Neural progenitor cell (in vitro differentiated cells): ENCODE measurements at regions not wholly inside any gene's neighbourhood (a gene's known extent, or its start where the extent isn't known, plus 50 kb on each side); places are given as distances from the start of the nearest gene placed in this dataset.
"Not testable (repeated sequence)": the region's sequence is repeated elsewhere in the genome, so short reads cannot be mapped to it uniquely, and the experiment has no call there.

Source experiments
- DNase-seq: peaks from one replicate; pipeline ENCODE4 v3.0.0-alpha.2; 2016; ENCODE audit warnings: low spot score
- H2AFZ ChIP-seq: fragments of 200-600 bp; sonication (generic); replicated peaks from 2 replicates; pipeline ENCODE4 v1.6.1; 2016; ENCODE audit warnings: antibody characterized with exemption
- H3F3A ChIP-seq: fragments of 200-600 bp; sonication (generic); 2 replicates; pipeline ENCODE4 v1.6.1; 2016; ENCODE audit warnings: antibody characterized with exemption, low read depth
- H3K27ac ChIP-seq: fragments of 200-600 bp; sonication (generic); 2 replicates; pipeline ENCODE4 v1.5.1; 2016; ENCODE audit warnings: mild to moderate bottlenecking
- H3K27me3 ChIP-seq: fragments of 200-600 bp; sonication (generic); 2 replicates; pipeline ENCODE4 v1.6.1; 2016; ENCODE audit warnings: mild to moderate bottlenecking, moderate library complexity
- H3K36me3 ChIP-seq: fragments of 200-600 bp; sonication (generic); 2 replicates; pipeline ENCODE4 v1.5.1; 2016
- H3K4me1 ChIP-seq: fragments of 200-600 bp; sonication (generic); 2 replicates; pipeline ENCODE4 v1.6.1; 2016; ENCODE audit warnings: mixed run types
- H3K4me2 ChIP-seq: fragments of 200-600 bp; sonication (generic); 2 replicates; pipeline ENCODE4 v1.6.1; 2016
- H3K4me3 ChIP-seq: fragments of 200-600 bp; sonication (generic); 2 replicates; pipeline ENCODE4 v1.5.1; 2016
- H3K79me2 ChIP-seq: fragments of 200-600 bp; sonication (generic); 2 replicates; pipeline ENCODE4 v1.6.1; 2016; ENCODE audit warnings: low read depth
- H3K9ac ChIP-seq: fragments of 200-600 bp; sonication (generic); 2 replicates; pipeline ENCODE4 v1.6.1; 2016
- H3K9me3 ChIP-seq: fragments of 200-600 bp; sonication (generic); 2 replicates; pipeline ENCODE4 v1.5.1; 2016; ENCODE audit warnings: low read depth
- H4K20me1 ChIP-seq: fragments of 200-600 bp; sonication (generic); 2 replicates; pipeline ENCODE4 v1.6.1; 2016; ENCODE audit warnings: low read depth
- H3K27ac Mint-ChIP-seq: 3 replicates; pipeline ENCODE4 v1.8.0; 2021; ENCODE audit warnings: mixed read lengths
- H3K27me3 Mint-ChIP-seq: 2 replicates; pipeline ENCODE4 v1.8.0; 2022; ENCODE audit warnings: low read depth, mild to moderate bottlenecking, inconsistent platforms, moderate library complexity, mixed read lengths; ENCODE audit not compliant: insufficient read depth
- H3K36me3 Mint-ChIP-seq: 3 replicates; pipeline ENCODE4 v1.8.0; 2021; ENCODE audit warnings: mixed read lengths
- H3K4me1 Mint-ChIP-seq: 3 replicates; pipeline ENCODE4 v1.8.0; 2021; ENCODE audit warnings: mixed read lengths
- H3K4me3 Mint-ChIP-seq: 3 replicates; pipeline ENCODE4 v1.8.0; 2021; ENCODE audit warnings: mild to moderate bottlenecking, moderate library complexity, mixed read lengths
- H3K9me3 Mint-ChIP-seq: 3 replicates; pipeline ENCODE4 v1.8.0; 2020; ENCODE audit warnings: mixed read lengths
- EZH2 ChIP-seq: fragments of 200-600 bp; sonication (generic); IDR thresholded peaks from 2 replicates; pipeline ENCODE4 v1.6.1; 2017; ENCODE audit warnings: antibody characterized with exemption, mild to moderate bottlenecking, moderate library complexity
- EZH2phosphoT487 ChIP-seq: fragments of 200-600 bp; sonication (generic); IDR thresholded peaks from 2 replicates; pipeline ENCODE4 v1.6.1; 2017; ENCODE audit warnings: antibody characterized with exemption
- TF ChIP-seq, protein P1 (sequence below): fragments of 200-600 bp; sonication (generic); IDR thresholded peaks from 2 replicates; pipeline ENCODE4 v1.5.1; 2017; ENCODE audit warnings: antibody characterized with exemption, mild to moderate bottlenecking

DNA sequence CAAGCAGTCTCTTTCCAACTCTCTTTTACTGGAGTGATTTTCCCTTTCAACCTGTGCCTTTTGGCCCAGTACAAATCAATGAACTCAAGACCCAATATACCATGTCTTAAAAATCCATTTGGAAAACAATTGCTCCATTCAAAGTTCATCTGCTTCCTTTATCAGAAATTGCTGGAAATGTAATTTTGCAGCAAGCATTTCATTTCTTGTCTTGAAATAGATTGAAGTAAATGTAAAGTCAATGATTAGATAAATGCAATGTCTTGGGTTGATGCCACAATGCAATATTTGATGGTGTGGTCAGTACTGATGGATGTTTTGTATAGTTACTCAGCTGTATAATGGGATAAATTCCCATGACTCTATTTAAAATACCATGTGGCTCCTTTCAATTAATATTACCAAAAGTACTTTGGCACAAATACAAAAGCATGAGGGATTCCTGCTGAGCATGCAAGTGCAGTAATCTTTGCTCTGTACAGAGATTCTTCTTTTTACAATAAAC, 707.7 kb upstream of the NOVA1 start:
- TF ChIP-seq EZH2phosphoT487 (no peak), EZH2 (no peak)
- TF ChIP-seq, protein P1, sequence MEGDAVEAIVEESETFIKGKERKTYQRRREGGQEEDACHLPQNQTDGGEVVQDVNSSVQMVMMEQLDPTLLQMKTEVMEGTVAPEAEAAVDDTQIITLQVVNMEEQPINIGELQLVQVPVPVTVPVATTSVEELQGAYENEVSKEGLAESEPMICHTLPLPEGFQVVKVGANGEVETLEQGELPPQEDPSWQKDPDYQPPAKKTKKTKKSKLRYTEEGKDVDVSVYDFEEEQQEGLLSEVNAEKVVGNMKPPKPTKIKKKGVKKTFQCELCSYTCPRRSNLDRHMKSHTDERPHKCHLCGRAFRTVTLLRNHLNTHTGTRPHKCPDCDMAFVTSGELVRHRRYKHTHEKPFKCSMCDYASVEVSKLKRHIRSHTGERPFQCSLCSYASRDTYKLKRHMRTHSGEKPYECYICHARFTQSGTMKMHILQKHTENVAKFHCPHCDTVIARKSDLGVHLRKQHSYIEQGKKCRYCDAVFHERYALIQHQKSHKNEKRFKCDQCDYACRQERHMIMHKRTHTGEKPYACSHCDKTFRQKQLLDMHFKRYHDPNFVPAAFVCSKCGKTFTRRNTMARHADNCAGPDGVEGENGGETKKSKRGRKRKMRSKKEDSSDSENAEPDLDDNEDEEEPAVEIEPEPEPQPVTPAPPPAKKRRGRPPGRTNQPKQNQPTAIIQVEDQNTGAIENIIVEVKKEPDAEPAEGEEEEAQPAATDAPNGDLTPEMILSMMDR = no peak
- DNase-seq = no peak
- Histone ChIP-seq H3K36me3 (no peaks in the 10 kb centered on the region), H3K9ac (no peak overlapping the region), H3F3A (no peaks in the 10 kb centered on the region), H3K4me3 (no peak overlapping the region), H3K27ac (no peak overlapping the region), H4K20me1 (no peaks in the 10 kb centered on the region), H3K9me3 (peaks cover 13% of the 10 kb centered on the region), H3K79me2 (no peaks in the 10 kb centered on the region), H3K27me3 (no peaks in the 10 kb centered on the region), H2AFZ (no peak overlapping the region), H3K4me1 (no peaks in the 10 kb centered on the region), H3K4me2 (no peak overlapping the region)
- Mint-ChIP-seq H3K9me3 (peaks cover 15% of the 10 kb centered on the region), H3K27me3 (no peaks in the 10 kb centered on the region), H3K27ac (no peak overlapping the region), H3K36me3 (no peaks in the 10 kb centered on the region), H3K4me3 (no peak overlapping the region), H3K4me1 (no peaks in the 10 kb centered on the region)

DNA sequence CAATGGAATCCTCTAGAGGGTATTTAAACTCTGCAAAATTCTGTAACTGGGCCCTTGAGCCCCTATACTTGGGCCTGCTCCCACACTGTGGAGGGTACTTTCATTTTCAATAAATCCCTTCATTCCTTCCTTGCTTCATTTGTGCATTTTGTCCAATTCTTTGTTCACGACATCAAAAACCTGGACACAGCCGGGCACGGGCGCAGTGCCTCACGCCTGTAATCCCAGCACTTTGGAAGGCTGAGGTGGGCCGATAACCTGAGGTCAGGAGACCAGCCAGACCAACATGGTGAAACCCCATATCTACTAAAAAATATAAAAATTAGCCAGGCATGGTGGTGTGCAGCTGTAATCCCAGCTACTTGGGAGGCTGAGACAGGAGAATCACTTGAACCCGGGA, 714.9 kb upstream of the NOVA1 start:
- not testable (repeated sequence) for H3K4me1 Mint-ChIP-seq, H2AFZ ChIP-seq, H4K20me1 ChIP-seq, H3K9ac ChIP-seq, DNase-seq, H3K4me3 Mint-ChIP-seq, H3K4me1 ChIP-seq, H3K79me2 ChIP-seq, H3K27ac Mint-ChIP-seq, H3K4me2 ChIP-seq, H3K36me3 Mint-ChIP-seq, H3F3A ChIP-seq, H3K27me3 ChIP-seq, H3K36me3 ChIP-seq, H3K27ac ChIP-seq, H3K27me3 Mint-ChIP-seq, H3K4me3 ChIP-seq
- peaks cover 11% of the 10 kb centered on the region for H3K9me3 Mint-ChIP-seq
- peaks cover 14% of the 10 kb centered on the region for H3K9me3 ChIP-seq

DNA sequence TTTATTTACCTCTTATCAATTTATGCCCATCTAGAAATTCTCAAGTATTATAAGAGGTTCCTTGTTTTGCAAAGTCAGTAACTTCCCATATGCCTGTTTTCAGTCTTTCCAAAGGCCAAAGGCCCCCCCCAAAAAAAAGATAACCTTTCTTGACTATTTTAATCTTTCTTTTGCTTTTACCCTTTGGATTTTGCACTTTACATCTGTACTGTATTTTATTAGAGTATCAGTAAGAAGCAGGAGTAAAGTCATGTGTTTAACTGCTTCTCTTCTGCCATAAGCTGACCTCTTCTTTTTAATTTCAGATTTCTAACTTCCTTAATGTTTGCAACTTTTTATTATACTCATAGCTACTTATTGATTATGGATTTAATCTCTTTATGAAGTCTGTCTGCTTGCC, 716.4 kb upstream of the NOVA1 start:
- H3K27ac ChIP-seq = no peak overlapping the region
- H3K4me1 ChIP-seq = no peaks in the 10 kb centered on the region
- H4K20me1 ChIP-seq = no peaks in the 10 kb centered on the region
- H3K79me2 ChIP-seq = no peaks in the 10 kb centered on the region
- H3K27me3 Mint-ChIP-seq = no peaks in the 10 kb centered on the region
- H3K4me1 Mint-ChIP-seq = no peaks in the 10 kb centered on the region
- H3K4me2 ChIP-seq = no peak overlapping the region
- no peaks in the 10 kb centered on the region for H3K36me3 Mint-ChIP-seq
- no peak overlapping the region for H3K4me3 ChIP-seq
- no peak overlapping the region for H3K4me3 Mint-ChIP-seq
- no peaks in the 10 kb centered on the region for H3K36me3 ChIP-seq
- TF ChIP-seq EZH2 = no peak
- TF ChIP-seq EZH2phosphoT487 = no peak
- TF ChIP-seq, protein P1 = no peak
- no peak overlapping the region for H2AFZ ChIP-seq
- H3K27ac Mint-ChIP-seq = no peak overlapping the region
- H3K9ac ChIP-seq = no peak overlapping the region
- H3F3A ChIP-seq = no peaks in the 10 kb centered on the region
- no peak for DNase-seq
- H3K9me3 Mint-ChIP-seq = peaks cover 2% of the 10 kb centered on the region
- peaks cover 8% of the 10 kb centered on the region for H3K9me3 ChIP-seq
- no peaks in the 10 kb centered on the region for H3K27me3 ChIP-seq

DNA sequence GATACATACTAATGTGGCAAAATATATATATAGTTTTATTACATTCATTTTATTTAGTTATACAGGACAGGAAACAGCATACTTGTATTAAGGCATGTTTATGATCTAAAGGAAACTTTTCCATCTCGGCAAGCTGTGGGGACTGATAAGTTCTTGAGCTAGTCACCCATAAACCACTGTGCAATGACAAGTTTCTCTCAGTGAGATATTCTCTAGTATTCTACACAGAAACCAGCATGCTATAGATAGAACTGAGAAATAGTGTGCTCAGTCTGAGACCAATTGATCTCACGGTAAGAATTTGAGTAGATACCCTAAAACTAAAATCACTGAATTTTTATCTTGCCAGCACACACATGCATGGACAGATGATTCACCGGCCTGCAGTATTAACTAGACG, 717.6 kb upstream of the NOVA1 start:
- no peaks in the 10 kb centered on the region for H3K9me3 Mint-ChIP-seq
- no peak overlapping the region for H3K27ac ChIP-seq
- no peak overlapping the region for H2AFZ ChIP-seq
- H3K4me3 ChIP-seq = no peak overlapping the region
- H3F3A ChIP-seq = no peaks in the 10 kb centered on the region
- H3K79me2 ChIP-seq = no peaks in the 10 kb centered on the region
- no peak for DNase-seq
- H3K4me1 ChIP-seq = no peaks in the 10 kb centered on the region
- no peaks in the 10 kb centered on the region for H3K36me3 Mint-ChIP-seq
- TF ChIP-seq EZH2 (no peak), EZH2phosphoT487 (no peak)
- TF ChIP-seq, protein P1 = no peak
- no peaks in the 10 kb centered on the region for H3K36me3 ChIP-seq
- H3K27me3 ChIP-seq = no peaks in the 10 kb centered on the region
- H3K27ac Mint-ChIP-seq = no peak overlapping the region
- no peaks in the 10 kb centered on the region for H3K4me1 Mint-ChIP-seq
- H3K9ac ChIP-seq = no peak overlapping the region
- no peaks in the 10 kb centered on the region for H4K20me1 ChIP-seq
- no peak overlapping the region for H3K4me2 ChIP-seq
- no peak overlapping the region for H3K4me3 Mint-ChIP-seq
- H3K9me3 ChIP-seq = peaks cover under 1% of the 10 kb centered on the region
- H3K27me3 Mint-ChIP-seq = no peaks in the 10 kb centered on the region
